GM18520 (cell line): ENCODE measurements at regions not wholly inside any gene's neighbourhood (a gene's known extent, or its start where the extent isn't known, plus 50 kb on each side); places are given as distances from the start of the nearest gene placed in this dataset.

Experiments
- ATAC-seq: cut with Tn5 transposase; IDR thresholded peaks from one replicate; pipeline ENCODE4 v1.9.1; 2021; ENCODE audit not compliant: unreplicated experiment

DNA sequence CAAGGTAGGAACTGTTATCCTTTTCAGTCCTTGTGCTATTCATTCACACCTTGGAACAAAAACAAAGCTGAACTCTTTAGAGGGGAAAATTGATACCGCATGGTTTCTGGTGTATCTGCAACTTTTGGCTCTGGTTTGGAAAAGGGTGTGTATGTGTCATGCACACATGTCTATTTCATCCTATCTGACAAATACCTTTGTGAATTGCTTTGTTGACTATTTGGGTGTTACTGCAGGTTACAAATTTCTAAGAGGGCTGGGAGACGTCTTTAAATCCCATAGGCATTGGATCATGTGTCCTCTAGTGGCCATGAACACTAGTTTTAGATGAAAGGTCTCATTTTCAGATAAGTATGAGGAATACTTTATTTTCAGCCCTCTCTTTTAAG lies 59.9 kb upstream of the IFNG-AS1 start:
- no peak for ATAC-seq

DNA sequence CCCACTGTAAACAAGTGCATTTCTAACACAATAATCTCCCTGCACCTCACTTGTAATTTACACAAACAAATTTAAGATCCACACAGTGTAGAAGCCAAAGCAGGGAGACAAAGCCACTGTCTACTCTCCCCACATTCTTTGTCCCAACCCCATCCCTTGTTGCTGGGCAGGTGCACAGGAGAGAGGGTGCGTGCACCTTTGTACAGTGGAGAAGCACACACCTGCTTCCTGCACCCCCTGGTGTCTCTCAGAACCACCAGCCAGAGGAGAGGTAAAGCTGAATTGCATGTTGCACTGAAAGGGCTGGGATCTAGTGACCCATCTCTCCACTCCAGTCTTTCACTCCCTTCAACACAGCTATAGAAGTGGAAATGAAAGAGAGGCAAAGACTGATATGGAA lies 51.4 kb upstream of the IFNG-AS1 start:
- no peak for ATAC-seq
